ENCODE measurements at regions not wholly inside any gene's neighbourhood (a gene's known extent, or its start where the extent isn't known, plus 50 kb on each side); places are given as distances from the start of the nearest gene placed in this dataset.

GRCh38 chr9:18235181-18235908 lies 238.6 kb upstream of the ADAMTSL1 start:
- no peak for TF ChIP-seq CTCF (conservative IDR thresholded peaks at IDR 0.05 in 1 of 2, IDR thresholded peaks at IDR 0.05 in 1 of 2; ENCODE audit: low read depth in 1 of 2, low read length in 2 of 2)
- TF ChIP-seq EZH2 (IDR thresholded peaks at IDR 0.05; ENCODE audit: low read length, missing control alignments) = no peak
